HT-29 (cell line): ENCODE measurements at regions not wholly inside any gene's neighbourhood (a gene's known extent, or its start where the extent isn't known, plus 50 kb on each side); places are given as distances from the start of the nearest gene placed in this dataset.

Source experiments
- DNase-seq: peaks from one replicate; pipeline ENCODE4 v3.0.0-alpha.2; 2015; ENCODE audit warnings: low spot score

DNA sequence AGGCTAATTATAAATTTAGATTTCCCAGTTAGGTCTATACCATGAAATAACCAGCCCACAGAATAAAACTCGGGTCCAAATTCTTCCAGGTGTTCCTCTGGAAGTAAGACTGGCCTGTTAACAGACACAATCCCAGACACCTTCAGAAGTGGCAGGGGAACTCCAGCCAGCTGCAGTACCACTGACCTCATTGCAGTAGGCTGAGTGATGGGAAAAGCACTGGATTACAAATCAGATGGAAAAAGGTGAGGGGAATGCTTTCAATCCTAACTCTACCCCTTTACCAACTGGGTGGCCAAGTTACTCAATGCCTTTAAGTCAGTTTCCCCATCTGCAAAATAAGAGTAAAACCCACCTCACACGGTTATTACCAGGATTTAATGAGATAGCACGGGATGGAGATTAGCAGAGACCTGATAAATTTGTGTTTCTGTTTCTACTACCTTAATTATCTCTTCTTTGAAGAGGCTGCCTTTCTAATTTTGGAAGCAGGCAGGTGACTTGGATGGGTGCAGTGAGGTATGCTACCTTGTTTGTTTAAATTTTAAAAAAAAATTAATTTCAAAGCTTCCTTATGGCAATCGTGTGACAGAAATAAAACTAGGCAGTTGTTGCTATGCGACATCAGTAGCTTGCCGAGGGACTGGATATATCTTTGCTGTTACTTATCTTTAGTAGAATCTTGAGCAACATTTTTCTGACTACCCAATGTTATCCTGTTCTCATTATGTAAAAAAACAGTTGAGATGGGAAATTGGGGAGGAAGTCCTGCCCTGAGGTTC lies 167.3 kb upstream of the GRIN2B start:
- no peak for DNase-seq

DNA sequence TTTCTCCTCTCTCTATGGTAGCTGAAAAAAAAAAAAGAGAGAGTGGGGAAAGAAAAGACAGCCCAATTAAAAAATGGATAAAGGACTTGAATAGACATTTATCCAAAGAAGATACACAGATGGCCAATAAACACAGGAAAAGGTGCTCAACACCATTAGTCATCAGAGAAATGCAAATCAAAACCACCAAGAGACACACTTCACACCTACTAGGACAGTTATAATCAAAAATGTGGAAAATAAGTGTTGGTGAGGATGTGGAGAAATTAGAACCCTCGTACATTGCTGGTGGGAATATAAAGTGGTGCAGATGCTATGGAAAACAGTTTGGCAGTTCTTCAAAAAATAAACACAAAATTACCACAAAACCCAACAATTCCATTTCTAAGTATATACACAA lies 172.4 kb upstream of the GRIN2B start:
- DNase-seq, result no peak

DNA sequence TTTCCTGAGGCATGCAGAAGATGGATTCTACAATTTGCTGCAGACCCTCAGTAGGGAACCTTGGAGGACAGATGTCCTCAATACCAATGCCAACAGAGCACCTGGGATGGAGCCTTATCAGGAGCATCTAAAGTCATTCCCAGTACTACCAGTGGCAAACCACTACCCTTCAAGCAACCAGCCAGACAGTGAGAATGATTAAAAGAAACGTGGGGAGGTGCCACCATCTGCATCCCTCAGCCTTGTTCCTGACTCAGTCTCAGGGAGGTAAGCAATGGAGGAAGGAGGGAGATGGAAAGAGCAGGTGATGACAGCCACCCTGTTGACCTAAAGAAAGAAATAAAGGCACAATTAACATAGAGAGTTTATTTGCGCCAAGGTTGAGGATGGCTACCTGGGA lies 175.2 kb upstream of the GRIN2B start:
- DNase-seq, result no peak

DNA sequence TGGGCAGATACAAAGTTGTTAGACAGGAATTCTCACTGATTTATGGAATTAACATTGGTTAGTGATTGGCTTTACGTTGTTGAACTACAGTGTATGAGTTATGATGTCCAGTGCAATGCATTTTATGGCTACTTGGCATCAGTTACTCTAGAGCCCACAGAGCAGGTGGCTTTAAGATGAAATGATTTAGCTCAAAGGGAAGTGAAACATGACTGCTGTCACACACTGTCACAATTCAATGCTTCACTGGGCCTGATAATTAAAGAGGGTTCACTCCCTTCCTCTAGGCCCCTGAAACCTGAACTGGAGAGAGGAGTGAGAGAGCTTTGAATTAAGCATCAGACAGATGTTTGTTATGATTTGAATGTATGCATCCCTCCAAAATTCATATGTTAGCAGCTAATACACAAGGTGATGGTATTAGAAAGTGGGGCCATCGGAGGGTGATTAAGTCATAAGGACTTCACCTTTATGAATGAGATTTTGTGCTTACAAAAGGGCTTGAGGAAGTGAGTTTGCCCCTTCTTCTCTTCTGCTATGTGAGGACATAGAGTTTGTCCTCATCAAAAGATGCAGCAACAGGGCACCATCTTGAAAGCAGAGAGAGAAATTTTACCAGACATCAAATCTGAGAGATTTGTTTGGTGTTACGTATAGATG lies 175.8 kb upstream of the GRIN2B start:
- no peak for DNase-seq

DNA sequence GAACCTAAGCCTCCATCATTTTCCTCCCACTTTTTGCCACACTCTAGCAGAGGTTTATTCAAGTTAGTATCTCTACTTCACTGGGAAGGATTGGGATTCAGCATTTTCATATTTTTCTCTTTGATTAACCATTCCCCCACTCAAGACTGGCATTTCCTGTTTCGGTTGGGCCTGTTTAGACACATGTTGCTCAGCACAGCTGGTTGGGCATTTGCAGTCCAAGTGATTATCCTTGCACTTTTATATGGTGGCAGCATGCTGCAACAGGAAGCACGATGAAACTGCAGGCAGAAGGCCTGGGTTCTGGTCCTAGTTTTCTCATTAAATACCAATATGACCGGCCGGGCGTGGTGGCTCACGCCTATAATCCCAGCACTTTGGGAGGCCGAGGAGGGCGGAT lies 182.9 kb upstream of the GRIN2B start:
- DNase-seq, result no peak

DNA sequence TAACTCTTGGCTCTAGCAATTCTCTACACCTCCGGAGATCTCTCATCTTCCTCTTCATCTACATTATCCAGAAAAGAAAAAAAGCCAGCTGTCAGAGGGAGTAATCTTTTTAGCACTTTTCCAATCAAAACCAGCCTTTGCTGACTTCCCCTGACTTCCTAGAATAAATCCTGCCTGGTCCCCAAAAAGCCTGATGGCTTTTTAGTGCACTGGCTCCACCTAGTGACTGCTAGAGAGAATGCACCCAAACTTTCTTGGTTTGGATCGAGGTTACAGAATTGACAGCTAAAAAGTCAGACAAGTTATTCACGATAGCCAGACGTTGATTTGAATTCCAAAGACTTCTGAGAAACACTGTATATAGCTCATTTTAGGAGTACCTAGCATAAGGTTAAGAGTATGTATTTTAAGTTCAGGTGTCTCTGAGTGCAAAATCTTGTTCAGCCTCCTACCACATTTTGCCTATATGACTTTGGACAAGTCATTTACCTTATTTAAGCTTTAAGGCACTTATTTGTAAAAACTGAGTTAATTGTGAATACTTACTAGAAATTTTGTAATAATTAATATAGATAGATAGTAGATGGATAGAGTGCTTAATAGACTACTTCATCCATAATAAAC lies 185.7 kb upstream of the GRIN2B start:
- DNase-seq, result peak; percentile 79

DNA sequence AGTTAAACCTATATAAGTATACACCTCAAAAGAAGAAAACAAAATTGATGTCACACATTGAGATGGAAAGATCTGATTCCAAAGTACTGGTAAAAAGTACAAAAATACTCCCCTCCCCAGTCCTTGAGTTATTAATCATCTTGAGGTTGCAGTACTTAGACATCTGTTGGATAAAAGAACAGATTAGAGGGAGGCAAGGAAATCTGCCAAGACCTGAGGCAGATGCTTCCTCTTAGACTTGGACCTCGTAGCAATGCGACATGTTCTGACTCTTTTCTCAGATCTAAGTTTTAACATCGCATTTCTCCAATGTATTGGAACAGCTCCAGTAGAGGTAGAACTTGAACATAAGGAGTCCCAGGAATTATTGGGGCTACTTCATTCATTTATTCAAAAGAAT lies 187.9 kb upstream of the GRIN2B start:
- no peak for DNase-seq

DNA sequence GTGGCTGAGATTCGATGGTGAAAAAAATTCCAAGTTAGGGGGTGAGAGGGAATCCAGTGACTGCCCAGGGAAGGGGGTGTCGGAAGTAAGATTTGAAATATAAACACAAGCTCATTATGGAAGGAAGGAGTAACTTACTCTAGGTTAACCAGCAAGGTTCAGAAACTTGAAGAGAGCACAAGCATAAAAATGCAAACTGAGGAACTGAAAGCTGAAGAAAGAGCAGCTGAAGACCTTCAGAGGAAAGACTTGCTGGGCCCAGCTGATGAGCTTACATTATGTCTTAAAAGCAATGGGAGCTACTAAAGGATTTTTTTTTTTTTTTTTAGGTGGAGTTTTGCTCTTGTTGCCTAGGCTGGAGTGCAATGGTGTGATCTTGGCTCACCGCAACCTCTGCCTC lies 189.7 kb upstream of the GRIN2B start:
- DNase-seq, result no peak

DNA sequence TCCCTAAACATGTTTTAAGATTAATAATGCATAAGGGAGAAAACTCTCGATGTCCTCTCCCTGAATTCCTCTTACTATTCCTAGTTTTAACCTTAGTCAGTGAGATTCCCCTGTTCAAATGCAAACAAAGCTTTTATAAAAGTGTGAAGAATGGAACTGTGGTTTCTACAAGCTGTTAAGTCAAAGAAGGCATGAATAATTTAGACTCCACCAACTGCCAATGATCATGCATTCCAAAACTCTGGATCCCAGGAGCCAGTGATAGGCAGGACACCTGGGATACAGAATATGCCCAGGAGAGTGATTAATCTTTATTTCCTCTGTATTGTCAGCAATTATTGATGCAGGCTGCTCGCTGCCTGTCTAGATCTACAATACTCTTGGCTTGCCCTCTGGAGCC lies 190.3 kb upstream of the ATF7IP start:
- DNase-seq, result no peak

DNA sequence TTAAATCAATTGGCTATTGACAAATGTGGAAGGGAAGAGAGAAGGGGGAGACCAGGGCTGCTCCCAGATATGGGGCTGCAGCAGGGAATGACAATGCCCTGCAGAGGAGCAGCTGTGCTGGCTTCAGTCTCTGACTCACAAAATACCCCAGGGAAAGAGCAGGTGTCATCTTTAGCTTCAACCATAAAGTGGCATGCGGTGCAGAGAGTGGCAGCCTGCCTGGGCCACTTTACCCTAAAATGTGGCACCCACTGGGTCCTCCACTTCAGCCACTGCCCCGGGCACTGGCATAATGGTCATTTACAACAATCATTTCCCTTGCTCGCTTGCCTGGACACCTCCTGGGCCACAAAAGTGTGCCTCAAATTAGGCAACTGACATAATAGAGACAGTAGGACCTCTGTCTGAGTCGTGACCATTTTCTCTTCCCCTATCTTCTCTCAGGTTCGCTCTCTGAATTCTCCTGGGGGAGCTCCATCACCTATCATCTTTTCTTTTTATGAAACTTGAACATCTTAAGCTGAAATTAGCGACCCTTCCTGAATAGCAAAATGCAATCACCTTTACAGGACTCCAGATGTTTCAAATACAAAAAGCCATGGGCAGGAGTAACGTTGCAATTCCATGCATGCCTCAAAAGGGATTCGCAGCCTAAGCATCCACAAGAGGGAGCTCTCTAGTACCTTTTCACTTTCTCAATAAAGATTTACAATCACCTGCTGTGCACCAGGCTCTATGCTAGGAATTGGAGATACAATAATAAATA lies 179.9 kb upstream of the ATF7IP start:
- DNase-seq, result peak; percentile 81

DNA sequence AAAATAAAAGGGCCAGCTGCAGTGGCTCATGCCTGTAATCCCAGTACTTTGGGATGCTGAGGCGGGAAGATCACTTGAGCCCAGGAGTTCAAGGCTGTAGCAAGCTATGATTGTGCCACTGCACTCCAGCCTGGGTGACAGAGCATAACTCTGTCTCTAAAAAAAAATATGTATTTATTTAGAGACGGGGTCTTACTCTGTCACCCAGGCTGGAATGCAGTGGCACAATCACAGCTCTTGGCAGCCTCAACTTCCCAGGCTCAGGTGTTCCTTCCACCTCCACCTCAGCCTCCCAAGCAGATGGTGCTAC lies 179.3 kb upstream of the ATF7IP start:
- DNase-seq, result no peak

DNA sequence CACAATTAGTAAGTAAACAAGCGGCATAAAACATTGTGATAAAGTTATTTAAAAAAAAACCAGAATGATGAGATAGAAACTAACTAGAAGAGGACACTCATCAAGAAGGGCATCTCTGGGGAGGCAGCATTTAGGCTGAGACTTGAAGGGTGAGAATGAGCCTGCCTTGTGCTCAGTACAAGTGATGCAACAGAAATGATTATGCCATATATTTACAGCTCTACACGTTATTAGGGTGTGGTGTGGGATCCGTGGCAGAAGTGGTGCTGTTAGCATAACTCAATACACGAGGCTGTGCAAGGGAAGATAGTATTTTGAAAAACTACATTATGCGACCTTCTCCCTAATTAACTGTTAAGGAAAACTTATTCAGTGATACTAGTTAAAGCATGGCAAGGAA lies 178.5 kb upstream of the ATF7IP start:
- no peak for DNase-seq

DNA sequence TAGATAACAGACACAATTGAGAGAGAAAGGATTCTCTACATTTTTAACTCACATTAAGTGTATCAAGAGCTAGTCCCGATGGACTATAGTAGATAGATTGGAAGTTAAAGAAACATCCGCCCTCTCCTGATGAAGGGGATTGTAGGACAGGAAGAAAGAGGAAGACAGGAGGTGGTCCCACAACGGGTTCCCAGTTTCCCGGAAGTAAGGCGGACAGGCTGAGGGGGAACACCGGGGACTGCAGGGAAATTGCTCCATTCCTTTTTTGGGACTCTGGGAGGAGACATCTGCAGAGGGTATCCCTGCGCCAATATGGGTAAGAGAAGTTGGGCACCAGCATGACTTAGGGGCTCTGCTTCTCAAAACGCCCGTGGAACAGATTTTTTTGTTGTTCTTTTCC lies 177.5 kb upstream of the ATF7IP start:
- DNase-seq, result no peak

DNA sequence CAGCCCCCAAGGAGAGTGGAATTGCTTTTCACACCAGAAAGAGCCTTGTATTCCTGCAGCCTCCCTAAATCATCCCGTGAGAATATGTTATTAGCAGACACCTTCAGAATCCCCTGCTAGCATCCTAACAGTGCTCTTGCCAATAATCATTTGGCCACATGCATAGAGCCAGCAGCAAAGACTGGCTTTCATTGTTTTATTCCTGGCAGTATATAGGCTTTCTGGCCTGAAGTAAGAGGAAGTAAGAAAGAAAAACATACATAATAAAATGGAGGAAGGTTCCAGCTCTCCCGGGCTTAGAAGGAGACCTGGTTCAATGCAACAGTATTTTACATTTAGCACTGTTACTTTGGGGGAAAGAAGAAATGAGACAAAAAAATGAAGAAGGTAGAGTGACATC lies 176.7 kb upstream of the ATF7IP start:
- no peak for DNase-seq

DNA sequence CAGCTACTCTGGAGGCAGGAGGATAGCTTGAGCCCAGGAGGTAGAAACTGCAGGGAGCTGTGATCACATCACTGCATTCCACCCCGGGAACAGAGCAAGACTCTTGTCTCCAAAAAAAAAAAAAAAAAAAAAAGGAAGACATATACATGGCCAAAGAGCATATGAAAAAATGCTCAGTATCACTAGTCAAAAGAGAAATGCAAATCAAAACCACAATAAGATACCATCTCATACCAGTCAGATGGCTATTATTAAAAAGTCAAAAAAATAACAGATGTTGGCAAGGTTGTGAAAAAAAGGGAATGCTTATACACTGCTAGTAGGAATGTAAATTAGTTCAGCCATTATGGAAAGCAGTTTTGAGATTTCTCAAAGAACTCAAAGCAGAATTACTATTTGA lies 174.8 kb upstream of the ATF7IP start:
- no peak for DNase-seq

DNA sequence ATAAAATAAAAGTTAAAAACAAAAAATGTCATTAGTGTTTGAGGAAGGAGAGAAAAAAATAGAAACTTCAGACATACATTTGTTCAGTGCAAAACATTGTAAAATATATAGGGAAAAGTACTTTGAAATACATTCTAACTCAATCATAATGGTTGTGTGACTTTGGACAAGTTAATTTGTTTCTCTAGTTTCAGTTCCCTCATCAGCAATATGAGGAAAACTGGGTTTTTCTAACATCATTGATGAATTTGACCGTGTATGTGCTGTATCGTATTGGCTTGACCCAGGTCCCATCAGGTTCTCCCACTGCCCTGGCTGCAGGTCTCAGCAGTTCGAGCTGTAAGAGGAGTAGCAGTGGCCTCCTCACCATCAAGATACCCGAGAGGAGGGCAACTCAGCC lies 173.9 kb upstream of the ATF7IP start:
- no peak for DNase-seq

DNA sequence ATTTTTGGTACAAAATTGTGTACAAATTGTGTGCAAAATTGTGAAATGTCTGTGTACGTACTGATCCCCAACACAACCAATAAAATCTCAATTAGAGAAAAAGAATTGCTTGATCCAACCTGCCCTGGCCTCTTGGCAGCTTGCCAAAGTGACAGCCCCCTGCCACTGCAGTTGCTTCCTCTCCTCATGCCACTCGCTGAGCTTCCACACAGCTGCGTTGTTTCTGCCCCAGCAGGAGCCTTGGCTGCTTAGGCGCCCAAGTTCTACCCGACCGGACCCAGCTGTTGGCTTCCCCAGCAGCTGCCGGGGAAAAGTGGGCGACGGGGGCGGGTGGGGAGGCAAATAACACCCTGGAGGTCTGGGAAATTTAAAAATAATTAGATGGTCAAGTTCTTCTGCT lies 171.8 kb upstream of the ATF7IP start:
- DNase-seq, result no peak

DNA sequence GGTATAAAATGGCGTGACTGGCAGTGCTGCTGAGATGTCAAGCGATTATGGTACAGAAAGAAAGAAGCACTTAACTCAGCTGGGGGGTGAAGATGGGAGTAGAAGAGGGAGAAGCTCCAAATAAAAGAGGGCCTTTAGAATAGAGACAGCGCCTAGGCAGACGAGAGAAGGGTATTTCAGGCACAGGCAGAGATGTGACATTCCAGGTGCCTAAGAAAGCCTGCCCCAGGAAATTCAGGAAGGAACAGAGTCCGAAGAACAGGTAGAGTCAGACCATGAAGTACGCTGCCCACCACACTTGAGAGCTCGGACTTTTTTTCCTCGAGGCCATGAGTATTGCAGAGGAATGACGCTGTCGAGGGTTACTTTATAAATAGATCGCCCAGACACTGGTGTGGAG lies 170.9 kb upstream of the ATF7IP start:
- no peak for DNase-seq

DNA sequence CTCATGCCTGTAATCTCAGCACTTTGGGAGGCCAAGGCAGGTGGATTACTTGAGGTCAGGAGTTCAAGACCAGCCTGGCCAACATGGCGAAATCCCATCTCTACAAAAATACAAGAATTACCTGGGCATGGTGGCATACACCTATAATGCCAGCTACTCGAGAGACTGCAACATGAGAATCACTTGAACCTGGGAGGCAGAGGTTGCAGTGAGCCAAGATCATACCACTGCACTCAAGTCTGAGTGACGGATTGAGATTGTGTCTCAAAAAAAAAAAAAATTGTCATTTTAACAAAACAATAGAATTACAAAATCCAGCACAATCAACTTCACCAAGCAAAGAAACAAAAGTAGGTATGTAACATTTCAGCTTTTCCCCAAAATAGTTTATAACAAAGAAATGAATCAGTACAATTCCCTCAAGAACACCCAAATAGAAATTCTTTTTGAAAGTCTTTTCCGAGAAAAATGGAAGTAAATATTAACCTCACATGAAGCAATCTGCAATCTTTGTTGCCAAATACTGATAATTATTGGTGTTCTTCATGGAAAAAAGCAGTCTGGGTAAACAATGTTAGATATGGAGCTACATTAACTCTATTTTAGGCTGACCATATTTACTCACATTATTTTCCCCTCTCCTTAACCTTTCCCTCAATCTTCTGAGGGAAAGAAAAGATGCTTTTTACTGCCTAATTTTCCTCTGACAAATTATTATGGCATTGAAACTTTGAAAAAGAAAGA lies 165.9 kb upstream of the ATF7IP start:
- DNase-seq, result no peak

DNA sequence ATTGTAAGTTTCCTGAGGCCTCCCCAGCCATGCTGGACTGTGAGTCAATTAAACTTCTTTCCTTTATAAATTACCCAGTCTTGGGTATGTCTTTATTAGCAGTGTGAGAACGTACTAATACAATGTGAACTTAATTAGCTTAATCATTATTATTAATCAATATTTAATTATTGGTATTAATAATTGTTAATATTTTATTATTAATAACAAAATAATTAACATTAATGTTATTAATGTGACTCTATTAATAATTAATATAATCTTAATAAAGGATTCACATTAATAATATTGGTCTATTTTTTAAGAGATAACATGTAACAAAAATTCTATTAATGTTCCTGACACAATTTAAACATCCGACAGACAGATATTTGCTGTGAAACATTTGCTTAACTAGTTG lies 164.9 kb upstream of the ATF7IP start:
- no peak for DNase-seq

DNA sequence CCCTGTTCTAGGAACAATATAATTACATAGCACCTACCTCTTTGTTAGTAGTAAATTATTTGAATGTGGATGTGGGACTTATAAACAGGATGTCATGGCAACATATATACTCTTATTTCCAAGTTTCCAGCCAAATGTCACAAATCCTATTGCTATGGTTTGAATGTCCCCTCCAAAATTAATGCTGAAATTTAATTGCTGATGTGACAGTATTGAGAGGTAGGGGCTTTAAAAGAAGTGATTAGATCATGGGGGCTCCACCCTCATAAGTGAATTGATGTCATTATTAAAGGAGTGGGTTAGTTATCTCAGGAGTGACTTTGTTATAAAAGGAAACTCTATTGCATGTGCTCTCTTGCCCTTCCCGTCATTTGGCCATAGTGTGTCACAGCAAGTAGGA lies 164.2 kb upstream of the ATF7IP start:
- no peak for DNase-seq
